Parathyroid adenoma (tissue), 2 donors: ENCODE measurements at regions not wholly inside any gene's neighbourhood (a gene's known extent, or its start where the extent isn't known, plus 50 kb on each side); places are given as distances from the start of the nearest gene placed in this dataset.

Source experiments
- H2AFZ ChIP-seq: fragments of 300-600 bp; sonication (generic); one replicate; pipeline ENCODE4 v1.7.0; 2017; ENCODE audit warnings: antibody characterized with exemption, mild to moderate bottlenecking
- H3K27ac ChIP-seq: fragments of 300-600 bp; sonication (generic); one replicate; pipeline ENCODE4 v1.7.0; 2017
- H3K27me3 ChIP-seq: fragments of 300-600 bp; sonication (generic); one replicate; pipeline ENCODE4 v1.7.0; 2017; ENCODE audit warnings: low read length; ENCODE audit not compliant: control insufficient read depth, insufficient read depth
- H3K36me3 ChIP-seq: fragments of 300-600 bp; sonication (generic); one replicate; pipeline ENCODE4 v1.7.0; 2017; ENCODE audit warnings: low read length; ENCODE audit not compliant: control insufficient read depth, insufficient read depth
- H3K4me1 ChIP-seq: fragments of 300-600 bp; sonication (generic); one replicate; pipeline ENCODE4 v1.7.0; 2017; ENCODE audit warnings: control low read depth
- H3K4me2 ChIP-seq: fragments of 300-600 bp; sonication (generic); one replicate; pipeline ENCODE4 v1.7.0; 2017; ENCODE audit warnings: low read length
- H3K4me3 ChIP-seq: fragments of 300-600 bp; sonication (generic); one replicate; pipeline ENCODE4 v1.7.0; 2017; ENCODE audit warnings: low read depth, low read length
- H3K79me2 ChIP-seq: fragments of 300-600 bp; sonication (generic); one replicate; pipeline ENCODE4 v1.7.0; 2017; ENCODE audit warnings: control low read depth
- H3K9ac ChIP-seq: fragments of 300-600 bp; sonication (generic); one replicate; pipeline ENCODE4 v1.7.0; 2017; ENCODE audit warnings: mild to moderate bottlenecking
- H3K9me3 ChIP-seq: fragments of 300-600 bp; sonication (generic); one replicate; pipeline ENCODE4 v1.7.0; 2017; ENCODE audit warnings: low read length; ENCODE audit not compliant: control insufficient read depth
- CTCF ChIP-seq: fragments of 300-600 bp; sonication (generic); IDR thresholded peaks from one replicate; pipeline ENCODE4 v1.7.0; 2017; ENCODE audit warnings: antibody characterized with exemption, mild to moderate bottlenecking
- donor health status: primary hyperparathyroidism.

DNA sequence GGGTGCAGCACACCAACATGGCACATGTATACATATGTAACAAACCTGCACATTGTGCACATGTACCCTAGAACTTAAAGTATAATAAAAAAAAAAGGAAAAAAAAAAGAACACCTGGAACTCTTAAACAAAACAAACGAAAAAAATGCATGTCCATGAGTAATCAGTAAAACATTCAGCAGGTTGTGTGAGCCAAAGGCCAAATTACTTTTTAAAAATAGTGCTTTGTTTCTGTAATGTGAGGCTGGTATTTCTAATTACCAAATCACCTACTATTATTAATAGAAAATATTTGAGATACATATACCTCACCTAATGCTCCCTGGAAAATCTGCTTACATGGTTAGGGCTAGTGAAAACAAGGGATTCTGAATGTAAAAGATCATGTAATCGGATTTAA lies 294.4 kb upstream of the NR5A2 start:
- H3K27ac ChIP-seq: no peak overlapping the region
- no peaks in the 10 kb centered on the region for H3K4me1 ChIP-seq
- H2AFZ ChIP-seq: no peak overlapping the region
- no peak overlapping the region for H3K4me3 ChIP-seq
- H3K9me3 ChIP-seq: no peaks in the 10 kb centered on the region
- no peak overlapping the region for H3K4me2 ChIP-seq
- H3K36me3 ChIP-seq: no peaks in the 10 kb centered on the region
- H3K79me2 ChIP-seq: no peaks in the 10 kb centered on the region
- no peaks in the 10 kb centered on the region for H3K27me3 ChIP-seq
- no peak overlapping the region for H3K9ac ChIP-seq
- TF ChIP-seq CTCF: no peak

GRCh38 chr1:199734186-199734585 lies 293.3 kb upstream of the NR5A2 start:
- no peak for TF ChIP-seq CTCF
- Histone ChIP-seq H3K79me2 (no peaks in the 10 kb centered on the region), H3K4me2 (no peak overlapping the region), H3K9me3 (no peaks in the 10 kb centered on the region), H3K36me3 (no peaks in the 10 kb centered on the region), H3K27me3 (no peaks in the 10 kb centered on the region), H3K27ac (no peak overlapping the region), H2AFZ (no peak overlapping the region), H3K4me3 (no peak overlapping the region), H3K4me1 (no peaks in the 10 kb centered on the region), H3K9ac (no peak overlapping the region)

DNA sequence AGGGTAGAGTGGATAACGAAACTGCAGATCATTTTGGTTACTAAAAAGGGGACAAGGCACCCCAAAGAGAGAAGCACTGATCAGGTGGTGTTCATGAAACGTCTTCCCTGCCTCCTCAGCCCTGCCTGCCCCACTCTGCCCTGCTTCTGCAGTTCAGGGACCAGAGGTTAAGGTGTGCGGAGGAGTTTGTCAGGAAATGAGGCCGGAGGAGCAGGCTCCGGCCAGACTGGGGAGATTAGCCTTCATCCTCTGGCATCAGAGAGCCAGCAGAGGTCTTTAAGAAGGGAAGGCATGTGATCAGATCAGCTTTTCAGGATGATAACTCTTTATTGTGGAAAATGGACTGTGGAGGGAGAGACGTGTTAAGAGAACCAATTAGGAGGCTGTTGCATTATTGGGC lies 291.9 kb upstream of the NR5A2 start:
- TF ChIP-seq CTCF: no peak
- H3K9me3 ChIP-seq: no peaks in the 10 kb centered on the region
- no peaks in the 10 kb centered on the region for H3K4me1 ChIP-seq
- no peaks in the 10 kb centered on the region for H3K79me2 ChIP-seq
- H3K4me3 ChIP-seq: no peak overlapping the region
- H3K4me2 ChIP-seq: no peak overlapping the region
- no peaks in the 10 kb centered on the region for H3K36me3 ChIP-seq
- no peak overlapping the region for H2AFZ ChIP-seq
- H3K27ac ChIP-seq: no peak overlapping the region
- H3K9ac ChIP-seq: no peak overlapping the region
- no peaks in the 10 kb centered on the region for H3K27me3 ChIP-seq

DNA sequence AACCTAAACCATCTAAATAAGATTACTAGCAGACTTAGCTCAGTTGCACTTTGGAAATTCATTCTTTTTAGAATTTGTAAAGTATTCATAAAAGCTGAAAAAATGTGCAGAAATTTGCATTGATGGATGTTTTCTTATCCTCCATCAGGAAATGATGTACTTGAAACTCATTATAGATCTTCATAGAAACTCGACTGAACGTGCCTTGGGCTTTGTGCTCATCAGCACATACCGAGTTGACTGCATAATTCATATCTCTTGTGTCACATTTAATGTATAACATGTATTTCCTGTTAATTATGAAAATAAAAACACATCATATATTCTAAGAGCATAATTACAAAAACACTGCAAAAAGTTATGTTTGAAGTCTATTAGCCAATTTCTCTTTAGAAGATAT lies 290.9 kb upstream of the NR5A2 start:
- H3K4me3 ChIP-seq: no peak overlapping the region
- H2AFZ ChIP-seq: no peak overlapping the region
- no peak overlapping the region for H3K27ac ChIP-seq
- H3K27me3 ChIP-seq: no peaks in the 10 kb centered on the region
- TF ChIP-seq CTCF: no peak
- no peaks in the 10 kb centered on the region for H3K9me3 ChIP-seq
- no peak overlapping the region for H3K4me2 ChIP-seq
- no peak overlapping the region for H3K9ac ChIP-seq
- H3K36me3 ChIP-seq: no peaks in the 10 kb centered on the region
- H3K4me1 ChIP-seq: no peaks in the 10 kb centered on the region
- no peaks in the 10 kb centered on the region for H3K79me2 ChIP-seq

- H3K36me3 ChIP-seq: no peaks in the 10 kb centered on the region
- TF ChIP-seq CTCF: no peak
- H3K27ac ChIP-seq: no peak overlapping the region
- H2AFZ ChIP-seq: no peak overlapping the region
- no peaks in the 10 kb centered on the region for H3K27me3 ChIP-seq
- no peak overlapping the region for H3K4me3 ChIP-seq
- no peaks in the 10 kb centered on the region for H3K79me2 ChIP-seq
- no peak overlapping the region for H3K9ac ChIP-seq
- no peaks in the 10 kb centered on the region for H3K9me3 ChIP-seq
- no peaks in the 10 kb centered on the region for H3K4me1 ChIP-seq
- no peak overlapping the region for H3K4me2 ChIP-seq
Measured at GRCh38 chr1:199741586-199741985, 285.9 kb upstream of the NR5A2 start.
